IgD-negative memory B cell (primary cell): ENCODE measurements at regions not wholly inside any gene's neighbourhood (a gene's known extent, or its start where the extent isn't known, plus 50 kb on each side); places are given as distances from the start of the nearest gene placed in this dataset.
"Not testable (repeated sequence)": the region's sequence is repeated elsewhere in the genome, so short reads cannot be mapped to it uniquely, and the experiment has no call there.

ENCODE experiments used
- H3K27ac Mint-ChIP-seq, 3 donors: one replicate each; pipeline ENCODE4 v1.8.0; 2020 to 2022; ENCODE audit warnings: mild to moderate bottlenecking in 3 of 3, mixed read lengths in 3 of 3, moderate library complexity in 1 of 3
- H3K27me3 Mint-ChIP-seq: one replicate; pipeline ENCODE4 v1.8.0; 2021; ENCODE audit warnings: mixed read lengths
- H3K36me3 Mint-ChIP-seq: one replicate; pipeline ENCODE4 v1.8.0; 2020; ENCODE audit warnings: mild to moderate bottlenecking, mixed read lengths
- H3K4me1 Mint-ChIP-seq, 3 donors: one replicate each; pipeline ENCODE4 v1.8.0; 2020 to 2022; ENCODE audit warnings: mixed read lengths in 3 of 3, mild to moderate bottlenecking in 1 of 3
- H3K4me3 Mint-ChIP-seq, 4 donors: one replicate each; pipeline ENCODE4 v1.8.0; 2020 to 2022; ENCODE audit warnings: mild to moderate bottlenecking in 4 of 4, mixed read lengths in 4 of 4, moderate library complexity in 3 of 4
- H3K9me3 Mint-ChIP-seq, 3 donors: one replicate each; pipeline ENCODE4 v1.8.0; 2020 to 2021; ENCODE audit warnings: mixed read lengths in 3 of 3, mild to moderate bottlenecking in 1 of 3

- Mint-ChIP-seq H3K4me1 (no peaks in the 10 kb centered on the region), H3K27me3 (no peaks in the 10 kb centered on the region), H3K27ac (no peak overlapping the region), H3K4me3 (no peak overlapping the region), H3K36me3 (no peaks in the 10 kb centered on the region), H3K9me3 (peaks cover 0 to 16% (median 2%) of the 10 kb centered on the region in 3 donors)
These were observed 484.0 kb downstream of the PRDM9 start for GRCh38 chr5:23991406-23991805.

GRCh38 chr5:23994581-23995370 lies 487.4 kb downstream of the PRDM9 start:
- Mint-ChIP-seq H3K4me3 (no peak overlapping the region), H3K27ac (no peak overlapping the region), H3K27me3 (no peaks in the 10 kb centered on the region), H3K36me3 (no peaks in the 10 kb centered on the region), H3K9me3 (peaks cover 2 to 6% (median 4%) of the 10 kb centered on the region in 3 donors), H3K4me1 (no peaks in the 10 kb centered on the region)

- H3K9me3 Mint-ChIP-seq, result peaks cover 2 to 6% (median 4%) of the 10 kb centered on the region in 3 donors
- H3K27me3 Mint-ChIP-seq, result no peaks in the 10 kb centered on the region
- H3K4me3 Mint-ChIP-seq, result no peak overlapping the region
- no peaks in the 10 kb centered on the region for H3K4me1 Mint-ChIP-seq
- no peaks in the 10 kb centered on the region for H3K36me3 Mint-ChIP-seq
- peak overlapping the region in 1 of 3 donors; percentile 63 for H3K27ac Mint-ChIP-seq
These were observed 489.1 kb downstream of the PRDM9 start for GRCh38 chr5:23996525-23996924.

GRCh38 chr5:24005384-24005783 lies 498.0 kb downstream of the PRDM9 start:
- Mint-ChIP-seq H3K36me3 (no peaks in the 10 kb centered on the region), H3K4me3 (no peak overlapping the region), H3K4me1 (no peaks in the 10 kb centered on the region), H3K9me3 (peaks cover 2 to 6% (median 5%) of the 10 kb centered on the region in 3 donors), H3K27ac (no peak overlapping the region), H3K27me3 (no peaks in the 10 kb centered on the region)

GRCh38 chr5:24017710-24018109 lies 510.3 kb downstream of the PRDM9 start:
- H3K4me1 Mint-ChIP-seq, H3K9me3 Mint-ChIP-seq, H3K36me3 Mint-ChIP-seq, H3K27ac Mint-ChIP-seq, H3K27me3 Mint-ChIP-seq, H3K4me3 Mint-ChIP-seq: not testable (repeated sequence)

- no peaks in the 10 kb centered on the region for H3K27me3 Mint-ChIP-seq
- peaks cover 0 to 27% (median 9%) of the 10 kb centered on the region in 3 donors for H3K9me3 Mint-ChIP-seq
- H3K4me1 Mint-ChIP-seq, result no peaks in the 10 kb centered on the region
- no peaks in the 10 kb centered on the region for H3K36me3 Mint-ChIP-seq
- no peak overlapping the region for H3K4me3 Mint-ChIP-seq
- no peak overlapping the region for H3K27ac Mint-ChIP-seq
These were observed 518.9 kb downstream of the PRDM9 start for GRCh38 chr5:24026288-24026687.

GRCh38 chr5:24042688-24043087 lies 535.3 kb downstream of the PRDM9 start:
- peaks cover 4 to 6% (median 5%) of the 10 kb centered on the region in 3 donors for H3K9me3 Mint-ChIP-seq
- H3K27ac Mint-ChIP-seq, result no peak overlapping the region
- H3K27me3 Mint-ChIP-seq, result no peaks in the 10 kb centered on the region
- no peaks in the 10 kb centered on the region for H3K36me3 Mint-ChIP-seq
- H3K4me3 Mint-ChIP-seq, result no peak overlapping the region
- no peaks in the 10 kb centered on the region for H3K4me1 Mint-ChIP-seq

GRCh38 chr5:24045046-24045445 lies 537.6 kb downstream of the PRDM9 start:
- Mint-ChIP-seq H3K4me3 (no peak overlapping the region), H3K4me1 (no peaks in the 10 kb centered on the region), H3K36me3 (no peaks in the 10 kb centered on the region)

GRCh38 chr5:24053737-24054136 lies 546.3 kb downstream of the PRDM9 start:
- no peaks in the 10 kb centered on the region for H3K36me3 Mint-ChIP-seq
- no peak overlapping the region for H3K27ac Mint-ChIP-seq
- no peaks in the 10 kb centered on the region for H3K27me3 Mint-ChIP-seq
- H3K4me1 Mint-ChIP-seq, result peaks cover 0 to 1% (median 0%) of the 10 kb centered on the region in 3 donors
- H3K9me3 Mint-ChIP-seq, result peaks cover 0 to 11% (median 2%) of the 10 kb centered on the region in 3 donors
- H3K4me3 Mint-ChIP-seq, result no peak overlapping the region

More at GRCh38 chr5:24045046-24045445, 537.6 kb downstream of the PRDM9 start:
- peaks cover 4 to 6% (median 5%) of the 10 kb centered on the region in 3 donors for H3K9me3 Mint-ChIP-seq
- no peak overlapping the region for H3K27ac Mint-ChIP-seq
- no peaks in the 10 kb centered on the region for H3K27me3 Mint-ChIP-seq

- Mint-ChIP-seq H3K27me3 (no peaks in the 10 kb centered on the region), H3K27ac (no peak overlapping the region), H3K4me1 (peaks cover 0 to 1% (median 0%) of the 10 kb centered on the region in 3 donors), H3K36me3 (no peaks in the 10 kb centered on the region), H3K4me3 (no peak overlapping the region), H3K9me3 (peaks cover under 1 to 12% (median 2%) of the 10 kb centered on the region in 3 donors)
These were observed 551.6 kb downstream of the PRDM9 start for GRCh38 chr5:24059006-24059405.

- H3K27ac Mint-ChIP-seq, result no peak overlapping the region
- no peak overlapping the region for H3K4me3 Mint-ChIP-seq
- H3K36me3 Mint-ChIP-seq, result no peaks in the 10 kb centered on the region
- H3K4me1 Mint-ChIP-seq, result peaks cover 0 to 1% (median 0%) of the 10 kb centered on the region in 3 donors
- no peaks in the 10 kb centered on the region for H3K27me3 Mint-ChIP-seq
- peaks cover 1 to 16% (median 2%) of the 10 kb centered on the region in 3 donors for H3K9me3 Mint-ChIP-seq
These were observed 552.3 kb downstream of the PRDM9 start for GRCh38 chr5:24059716-24060115.

- Mint-ChIP-seq H3K27me3 (no peaks in the 10 kb centered on the region), H3K4me3 (no peak overlapping the region), H3K36me3 (no peaks in the 10 kb centered on the region), H3K9me3 (peaks cover 4 to 19% (median 9%) of the 10 kb centered on the region in 3 donors), H3K27ac (no peak overlapping the region), H3K4me1 (no peaks in the 10 kb centered on the region)
These were observed 558.4 kb downstream of the PRDM9 start for GRCh38 chr5:24065779-24066178.

GRCh38 chr5:24067208-24067607 lies 559.8 kb downstream of the PRDM9 start:
- no peaks in the 10 kb centered on the region for H3K27me3 Mint-ChIP-seq
- H3K4me1 Mint-ChIP-seq, result no peaks in the 10 kb centered on the region
- H3K36me3 Mint-ChIP-seq, result no peaks in the 10 kb centered on the region
- no peak overlapping the region for H3K4me3 Mint-ChIP-seq
- H3K27ac Mint-ChIP-seq, result no peak overlapping the region
- H3K9me3 Mint-ChIP-seq, result peaks cover 4 to 23% (median 7%) of the 10 kb centered on the region in 3 donors

- no peaks in the 10 kb centered on the region for H3K4me1 Mint-ChIP-seq
These were observed 561.1 kb downstream of the PRDM9 start for GRCh38 chr5:24068524-24068923.

GRCh38 chr5:24073107-24073506 lies 565.7 kb downstream of the PRDM9 start:
- no peaks in the 10 kb centered on the region for H3K27me3 Mint-ChIP-seq
- H3K9me3 Mint-ChIP-seq, result peaks cover 2 to 18% (median 3%) of the 10 kb centered on the region in 3 donors
- H3K36me3 Mint-ChIP-seq, result no peaks in the 10 kb centered on the region
- H3K27ac Mint-ChIP-seq, result no peak overlapping the region
- H3K4me1 Mint-ChIP-seq, result no peaks in the 10 kb centered on the region
- H3K4me3 Mint-ChIP-seq, result no peak overlapping the region

More at GRCh38 chr5:24068524-24068923, 561.1 kb downstream of the PRDM9 start:
- Mint-ChIP-seq H3K27me3 (no peaks in the 10 kb centered on the region), H3K36me3 (no peaks in the 10 kb centered on the region), H3K9me3 (peaks cover 4 to 26% (median 7%) of the 10 kb centered on the region in 3 donors), H3K27ac (no peak overlapping the region), H3K4me3 (no peak overlapping the region)

GRCh38 chr5:24080046-24080445 lies 564.7 kb downstream of the CDH10 start:
- H3K36me3 Mint-ChIP-seq, result no peaks in the 10 kb centered on the region
- H3K9me3 Mint-ChIP-seq, result peaks cover 0 to 6% (median 2%) of the 10 kb centered on the region in 3 donors
- H3K27me3 Mint-ChIP-seq, result no peaks in the 10 kb centered on the region
- H3K4me3 Mint-ChIP-seq, result no peak overlapping the region
- peak overlapping the region in 1 of 3 donors; percentile 31 for H3K27ac Mint-ChIP-seq
- no peaks in the 10 kb centered on the region for H3K4me1 Mint-ChIP-seq
